GM23338 (cell line): ENCODE measurements at regions not wholly inside any gene's neighbourhood (a gene's known extent, or its start where the extent isn't known, plus 50 kb on each side); places are given as distances from the start of the nearest gene placed in this dataset.

Source experiments
- ATAC-seq: fragments of 200-7000 bp; cut with Tn5 transposase; 3 replicates; pipeline ENCODE4 v1.9.1; 2020
- DNase-seq: peaks from one replicate; pipeline ENCODE4 v3.0.0-alpha.2; 2015; ENCODE audit warnings: low spot score
- H2AFZ ChIP-seq: fragments of 200-600 bp; sonication (generic); 2 replicates; pipeline ENCODE4 v1.8.0; 2016; ENCODE audit warnings: antibody characterized with exemption, mild to moderate bottlenecking, moderate library complexity
- H3F3A ChIP-seq: fragments of 200-600 bp; sonication (generic); replicated peaks from 2 replicates; pipeline ENCODE4 v1.8.0; 2017; ENCODE audit warnings: antibody characterized with exemption, mixed run types, low read depth
- H3K27ac ChIP-seq: fragments of 200-600 bp; sonication (generic); 2 replicates; pipeline ENCODE4 v1.6.1; 2016; ENCODE audit warnings: low read depth
- H3K27me3 ChIP-seq: fragments of 200-600 bp; sonication (generic); 2 replicates; pipeline ENCODE4 v1.8.0; 2016; ENCODE audit warnings: mild to moderate bottlenecking, mixed run types, moderate library complexity; ENCODE audit not compliant: insufficient read depth
- H3K36me3 ChIP-seq: fragments of 200-600 bp; sonication (generic); 2 replicates; pipeline ENCODE4 v1.8.0; 2016; ENCODE audit warnings: mild to moderate bottlenecking; ENCODE audit not compliant: insufficient read depth
- H3K4me1 ChIP-seq: fragments of 200-600 bp; sonication (generic); 2 replicates; pipeline ENCODE4 v1.8.0; 2016; ENCODE audit warnings: mild to moderate bottlenecking, moderate library complexity; ENCODE audit not compliant: insufficient read depth
- H3K4me2 ChIP-seq: fragments of 200-600 bp; sonication (generic); 2 replicates; pipeline ENCODE4 v1.7.1; 2017; ENCODE audit warnings: mixed run types
- H3K4me3 ChIP-seq: fragments of 200-600 bp; sonication (generic); 2 replicates; pipeline ENCODE4 v1.6.1; 2016; ENCODE audit warnings: mixed run types
- H3K79me2 ChIP-seq: fragments of 200-600 bp; sonication (generic); replicated peaks from 2 replicates; pipeline ENCODE4 v1.8.0; 2017; ENCODE audit warnings: mild to moderate bottlenecking; ENCODE audit not compliant: insufficient read depth
- H3K9me2 ChIP-seq: fragments of 200-600 bp; sonication (generic); 2 replicates; pipeline ENCODE4 v1.8.0; 2017; ENCODE audit not compliant: insufficient read depth
- H4K20me1 ChIP-seq: fragments of 200-600 bp; sonication (generic); replicated peaks from 2 replicates; pipeline ENCODE4 v1.8.0; 2017; ENCODE audit warnings: mild to moderate bottlenecking; ENCODE audit not compliant: insufficient read depth
- H3K27ac Mint-ChIP-seq: 2 replicates; pipeline ENCODE4 v1.8.0; 2020; ENCODE audit warnings: inconsistent platforms, mild to moderate bottlenecking, moderate library complexity, mixed read lengths
- H3K27me3 Mint-ChIP-seq: 3 replicates; pipeline ENCODE4 v1.8.0; 2022; ENCODE audit warnings: low read depth, mild to moderate bottlenecking, moderate library complexity, mixed read lengths, inconsistent platforms; ENCODE audit not compliant: insufficient read depth, poor library complexity
- H3K36me3 Mint-ChIP-seq: 3 replicates; pipeline ENCODE4 v1.8.0; 2021; ENCODE audit warnings: low read depth, mild to moderate bottlenecking, inconsistent platforms, moderate library complexity, mixed read lengths
- H3K4me1 Mint-ChIP-seq: 3 replicates; pipeline ENCODE4 v1.8.0; 2020; ENCODE audit warnings: mild to moderate bottlenecking, inconsistent platforms, mixed read lengths
- H3K4me3 Mint-ChIP-seq: 3 replicates; pipeline ENCODE4 v1.8.0; 2021; ENCODE audit warnings: moderate library complexity, mild to moderate bottlenecking, inconsistent platforms, mixed read lengths
- H3K9me3 Mint-ChIP-seq: 3 replicates; pipeline ENCODE4 v1.8.0; 2020; ENCODE audit warnings: moderate library complexity, mild to moderate bottlenecking, inconsistent platforms, mixed read lengths
- CREB1 ChIP-seq: fragments of 250-450 bp; sonication (Bioruptor Pico); IDR thresholded peaks from 2 replicates; pipeline ENCODE4 v1.5.0; 2020; ENCODE audit warnings: low read depth, mild to moderate bottlenecking, moderate library complexity
- ETS1 ChIP-seq: IDR thresholded peaks from 2 replicates; pipeline ENCODE4 v1.6.1; 2016; ENCODE audit warnings: antibody characterized with exemption
- EZH2 ChIP-seq: fragments of 200-600 bp; sonication (generic); IDR thresholded peaks from one replicate; pipeline ENCODE4 v1.8.0; 2017; ENCODE audit warnings: antibody characterized with exemption, mild to moderate bottlenecking, low read depth; ENCODE audit not compliant: unreplicated experiment
- EZH2phosphoT487 ChIP-seq: fragments of 200-600 bp; sonication (generic); IDR thresholded peaks from one replicate; pipeline ENCODE4 v1.8.1; 2018; ENCODE audit warnings: antibody characterized with exemption; ENCODE audit not compliant: unreplicated experiment
- JUNB ChIP-seq: IDR thresholded peaks from one replicate; pipeline ENCODE4 v1.6.1; 2016; ENCODE audit warnings: antibody characterized with exemption; ENCODE audit not compliant: unreplicated experiment
- NANOG ChIP-seq: IDR thresholded peaks from 2 replicates; pipeline ENCODE4 v1.6.1; 2016; ENCODE audit warnings: antibody characterized with exemption, borderline replicate concordance
- POLR2AphosphoS5 ChIP-seq: IDR thresholded peaks from 2 replicates; pipeline ENCODE4 v1.6.1; 2016; ENCODE audit warnings: antibody characterized with exemption, low read depth
- REST ChIP-seq: IDR thresholded peaks from one replicate; pipeline ENCODE4 v1.6.1; 2018; ENCODE audit warnings: antibody characterized with exemption; ENCODE audit not compliant: unreplicated experiment
- STAT1 ChIP-seq: IDR thresholded peaks from one replicate; pipeline ENCODE4 v1.6.1; 2016; ENCODE audit warnings: antibody characterized with exemption; ENCODE audit not compliant: unreplicated experiment
- ZNF114 ChIP-seq: fragments of 250-450 bp; sonication (Bioruptor Pico); IDR thresholded peaks from 2 replicates; pipeline ENCODE4 v1.5.0; 2020; ENCODE audit warnings: mild to moderate bottlenecking, moderate library complexity
- ZNF331 ChIP-seq: fragments of 250-450 bp; sonication (Bioruptor Pico); IDR thresholded peaks from 2 replicates; pipeline ENCODE4 v1.5.0; 2020; ENCODE audit warnings: low read depth, mild to moderate bottlenecking, moderate library complexity
- TF ChIP-seq, protein P1 (sequence below): fragments of 250-450 bp; sonication (Bioruptor Pico); IDR thresholded peaks from 2 replicates; pipeline ENCODE4 v1.5.0; 2020; ENCODE audit warnings: mild to moderate bottlenecking, moderate library complexity
- TF ChIP-seq, protein P2 (sequence below), 2 experiments: fragments of 200-600 bp in 1 of 2; sonication (generic) in 1 of 2; conservative IDR thresholded peaks; 2 replicates each; pipeline versions ENCODE4 v1.5.1 to v1.6.1; 2016 to 2017; ENCODE audit warnings: antibody characterized with exemption in 2 of 2, low read depth in 2 of 2, mild to moderate bottlenecking in 2 of 2, moderate library complexity in 1 of 2

DNA sequence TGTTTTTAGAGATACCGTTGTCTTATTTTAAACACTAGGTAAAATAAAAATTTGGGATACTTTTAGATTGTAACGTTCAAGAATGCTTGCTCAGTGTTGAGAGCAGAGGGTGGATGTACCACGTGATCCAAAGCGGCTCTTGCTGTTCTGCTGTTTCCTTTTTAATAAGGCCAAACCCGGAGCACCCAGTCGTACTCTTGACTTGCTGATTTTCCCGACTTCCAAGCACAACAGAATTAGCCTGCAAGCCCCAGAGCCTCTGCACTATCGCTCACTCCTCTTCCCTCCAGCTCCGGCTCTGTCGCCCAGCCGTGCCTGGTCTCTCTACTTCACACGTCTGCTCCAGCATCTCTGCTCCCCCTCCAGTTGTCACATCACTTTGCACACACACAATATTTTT lies 77.3 kb downstream of the EMP1 start:
- no peaks in the 10 kb centered on the region; the same call in 1 of the 2 replicates for H3K36me3 ChIP-seq
- no peak overlapping the region for H3K4me2 ChIP-seq
- 0 out of 2 replicates have a peak, but pooled peaks cover 5% of the 10 kb centered on the region for H3K4me1 ChIP-seq
- H3K4me3 Mint-ChIP-seq = no peak overlapping the region
- no peaks in the 10 kb centered on the region for H3K79me2 ChIP-seq
- peaks cover 8% of the 10 kb centered on the region for H3K9me2 ChIP-seq
- TF ChIP-seq JUNB = no peak
- no peak for TF ChIP-seq ZNF114 (CRISPR knock-in tag)
- TF ChIP-seq REST = no peak
- no peak for TF ChIP-seq STAT1
- no peak for TF ChIP-seq ZNF331 (CRISPR knock-in tag)
- no peak for TF ChIP-seq ETS1
- TF ChIP-seq, protein P1, sequence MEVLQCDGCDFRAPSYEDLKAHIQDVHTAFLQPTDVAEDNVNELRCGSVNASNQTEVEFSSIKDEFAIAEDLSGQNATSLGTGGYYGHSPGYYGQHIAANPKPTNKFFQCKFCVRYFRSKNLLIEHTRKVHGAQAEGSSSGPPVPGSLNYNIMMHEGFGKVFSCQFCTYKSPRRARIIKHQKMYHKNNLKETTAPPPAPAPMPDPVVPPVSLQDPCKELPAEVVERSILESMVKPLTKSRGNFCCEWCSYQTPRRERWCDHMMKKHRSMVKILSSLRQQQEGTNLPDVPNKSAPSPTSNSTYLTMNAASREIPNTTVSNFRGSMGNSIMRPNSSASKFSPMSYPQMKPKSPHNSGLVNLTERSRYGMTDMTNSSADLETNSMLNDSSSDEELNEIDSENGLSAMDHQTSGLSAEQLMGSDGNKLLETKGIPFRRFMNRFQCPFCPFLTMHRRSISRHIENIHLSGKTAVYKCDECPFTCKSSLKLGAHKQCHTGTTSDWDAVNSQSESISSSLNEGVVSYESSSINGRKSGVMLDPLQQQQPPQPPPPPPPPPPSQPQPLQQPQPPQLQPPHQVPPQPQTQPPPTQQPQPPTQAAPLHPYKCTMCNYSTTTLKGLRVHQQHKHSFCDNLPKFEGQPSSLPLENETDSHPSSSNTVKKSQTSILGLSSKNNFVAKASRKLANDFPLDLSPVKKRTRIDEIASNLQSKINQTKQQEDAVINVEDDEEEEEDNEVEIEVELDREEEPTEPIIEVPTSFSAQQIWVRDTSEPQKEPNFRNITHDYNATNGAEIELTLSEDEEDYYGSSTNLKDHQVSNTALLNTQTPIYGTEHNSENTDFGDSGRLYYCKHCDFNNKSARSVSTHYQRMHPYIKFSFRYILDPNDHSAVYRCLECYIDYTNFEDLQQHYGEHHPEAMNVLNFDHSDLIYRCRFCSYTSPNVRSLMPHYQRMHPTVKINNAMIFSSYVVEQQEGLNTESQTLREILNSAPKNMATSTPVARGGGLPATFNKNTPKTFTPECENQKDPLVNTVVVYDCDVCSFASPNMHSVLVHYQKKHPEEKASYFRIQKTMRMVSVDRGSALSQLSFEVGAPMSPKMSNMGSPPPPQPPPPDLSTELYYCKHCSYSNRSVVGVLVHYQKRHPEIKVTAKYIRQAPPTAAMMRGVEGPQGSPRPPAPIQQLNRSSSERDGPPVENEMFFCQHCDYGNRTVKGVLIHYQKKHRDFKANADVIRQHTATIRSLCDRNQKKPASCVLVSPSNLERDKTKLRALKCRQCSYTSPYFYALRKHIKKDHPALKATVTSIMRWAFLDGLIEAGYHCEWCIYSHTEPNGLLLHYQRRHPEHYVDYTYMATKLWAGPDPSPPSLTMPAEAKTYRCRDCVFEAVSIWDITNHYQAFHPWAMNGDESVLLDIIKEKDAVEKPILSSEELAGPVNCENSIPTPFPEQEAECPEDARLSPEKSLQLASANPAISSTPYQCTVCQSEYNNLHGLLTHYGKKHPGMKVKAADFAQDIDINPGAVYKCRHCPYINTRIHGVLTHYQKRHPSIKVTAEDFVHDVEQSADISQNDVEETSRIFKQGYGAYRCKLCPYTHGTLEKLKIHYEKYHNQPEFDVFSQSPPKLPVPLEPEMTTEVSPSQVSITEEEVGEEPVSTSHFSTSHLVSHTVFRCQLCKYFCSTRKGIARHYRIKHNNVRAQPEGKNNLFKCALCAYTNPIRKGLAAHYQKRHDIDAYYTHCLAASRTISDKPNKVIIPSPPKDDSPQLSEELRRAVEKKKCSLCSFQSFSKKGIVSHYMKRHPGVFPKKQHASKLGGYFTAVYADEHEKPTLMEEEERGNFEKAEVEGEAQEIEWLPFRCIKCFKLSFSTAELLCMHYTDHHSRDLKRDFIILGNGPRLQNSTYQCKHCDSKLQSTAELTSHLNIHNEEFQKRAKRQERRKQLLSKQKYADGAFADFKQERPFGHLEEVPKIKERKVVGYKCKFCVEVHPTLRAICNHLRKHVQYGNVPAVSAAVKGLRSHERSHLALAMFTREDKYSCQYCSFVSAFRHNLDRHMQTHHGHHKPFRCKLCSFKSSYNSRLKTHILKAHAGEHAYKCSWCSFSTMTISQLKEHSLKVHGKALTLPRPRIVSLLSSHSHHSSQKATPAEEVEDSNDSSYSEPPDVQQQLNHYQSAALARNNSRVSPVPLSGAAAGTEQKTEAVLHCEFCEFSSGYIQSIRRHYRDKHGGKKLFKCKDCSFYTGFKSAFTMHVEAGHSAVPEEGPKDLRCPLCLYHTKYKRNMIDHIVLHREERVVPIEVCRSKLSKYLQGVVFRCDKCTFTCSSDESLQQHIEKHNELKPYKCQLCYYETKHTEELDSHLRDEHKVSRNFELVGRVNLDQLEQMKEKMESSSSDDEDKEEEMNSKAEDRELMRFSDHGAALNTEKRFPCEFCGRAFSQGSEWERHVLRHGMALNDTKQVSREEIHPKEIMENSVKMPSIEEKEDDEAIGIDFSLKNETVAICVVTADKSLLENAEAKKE (CRISPR knock-in tag) = no peak
- TF ChIP-seq, protein P2, sequence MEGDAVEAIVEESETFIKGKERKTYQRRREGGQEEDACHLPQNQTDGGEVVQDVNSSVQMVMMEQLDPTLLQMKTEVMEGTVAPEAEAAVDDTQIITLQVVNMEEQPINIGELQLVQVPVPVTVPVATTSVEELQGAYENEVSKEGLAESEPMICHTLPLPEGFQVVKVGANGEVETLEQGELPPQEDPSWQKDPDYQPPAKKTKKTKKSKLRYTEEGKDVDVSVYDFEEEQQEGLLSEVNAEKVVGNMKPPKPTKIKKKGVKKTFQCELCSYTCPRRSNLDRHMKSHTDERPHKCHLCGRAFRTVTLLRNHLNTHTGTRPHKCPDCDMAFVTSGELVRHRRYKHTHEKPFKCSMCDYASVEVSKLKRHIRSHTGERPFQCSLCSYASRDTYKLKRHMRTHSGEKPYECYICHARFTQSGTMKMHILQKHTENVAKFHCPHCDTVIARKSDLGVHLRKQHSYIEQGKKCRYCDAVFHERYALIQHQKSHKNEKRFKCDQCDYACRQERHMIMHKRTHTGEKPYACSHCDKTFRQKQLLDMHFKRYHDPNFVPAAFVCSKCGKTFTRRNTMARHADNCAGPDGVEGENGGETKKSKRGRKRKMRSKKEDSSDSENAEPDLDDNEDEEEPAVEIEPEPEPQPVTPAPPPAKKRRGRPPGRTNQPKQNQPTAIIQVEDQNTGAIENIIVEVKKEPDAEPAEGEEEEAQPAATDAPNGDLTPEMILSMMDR (conservative IDR thresholded peaks at IDR 0.05; ENCODE audit: low read depth in 2 of 2) = no peak
- TF ChIP-seq NANOG = no peak
- TF ChIP-seq EZH2phosphoT487 = no peak
- no peak for TF ChIP-seq EZH2
- TF ChIP-seq POLR2AphosphoS5 = no peak
- no peak for TF ChIP-seq CREB1
- DNase-seq (no peak), ATAC-seq (no peak)
- H4K20me1 ChIP-seq = no peaks in the 10 kb centered on the region
- no peaks in the 10 kb centered on the region for H3F3A ChIP-seq
- 0 out of 2 replicates have a peak, but pooled peaks cover 1% of the 10 kb centered on the region for H3K27me3 ChIP-seq
- peaks cover 25% of the 10 kb centered on the region for H3K4me1 Mint-ChIP-seq
- no peaks in the 10 kb centered on the region for H3K36me3 Mint-ChIP-seq
- H3K27me3 Mint-ChIP-seq = peaks cover 11% of the 10 kb centered on the region
- H3K4me3 ChIP-seq = no peak overlapping the region
- H3K27ac Mint-ChIP-seq = no peak overlapping the region; the same call in 1 of the 2 replicates
- H3K9me3 Mint-ChIP-seq = no peaks in the 10 kb centered on the region
- no peak overlapping the region for H3K27ac ChIP-seq
- H2AFZ ChIP-seq = peak overlapping the region; percentile 16; the same call in 1 of the 2 replicates
